Stimulated activated CD4-positive, alpha-beta T cell treated with anti-CD3 and anti-CD28 coated beads, Interleukin-2, amount 100 ng/mL, for 48 hours (primary cell): ENCODE measurements at regions not wholly inside any gene's neighbourhood (a gene's known extent, or its start where the extent isn't known, plus 50 kb on each side); places are given as distances from the start of the nearest gene placed in this dataset.

Source experiments
- DNase-seq, 2 donors: peaks; one replicate each; pipeline ENCODE4 v3.0.0-alpha.2; 2020

DNA sequence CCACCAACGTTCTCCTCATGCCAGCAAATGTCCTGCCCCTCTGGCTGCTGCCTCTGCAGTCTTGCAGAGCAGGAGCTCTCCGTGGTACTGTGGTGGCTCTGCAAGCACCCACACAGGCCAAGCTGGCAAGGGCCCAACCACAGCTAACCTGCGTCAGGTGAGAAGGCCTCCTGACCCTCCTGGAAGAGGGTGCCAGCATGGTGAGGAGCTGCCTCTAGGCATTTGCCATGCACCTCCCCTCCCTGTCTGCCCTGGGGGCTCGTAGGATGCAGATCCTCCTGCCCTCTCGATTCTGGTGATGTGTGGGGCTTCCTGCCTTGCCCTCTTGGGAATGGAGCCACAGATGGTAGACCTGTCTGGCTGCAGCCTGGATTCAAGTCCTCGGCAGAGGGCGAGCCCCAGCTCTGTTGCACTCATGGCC is 1408.8 kb downstream of the TBC1D22A start:
- DNase-seq: no peak

GRCh38 chr22:48169227-48169626 is 1406.8 kb downstream of the TBC1D22A start:
- DNase-seq: no peak

DNA sequence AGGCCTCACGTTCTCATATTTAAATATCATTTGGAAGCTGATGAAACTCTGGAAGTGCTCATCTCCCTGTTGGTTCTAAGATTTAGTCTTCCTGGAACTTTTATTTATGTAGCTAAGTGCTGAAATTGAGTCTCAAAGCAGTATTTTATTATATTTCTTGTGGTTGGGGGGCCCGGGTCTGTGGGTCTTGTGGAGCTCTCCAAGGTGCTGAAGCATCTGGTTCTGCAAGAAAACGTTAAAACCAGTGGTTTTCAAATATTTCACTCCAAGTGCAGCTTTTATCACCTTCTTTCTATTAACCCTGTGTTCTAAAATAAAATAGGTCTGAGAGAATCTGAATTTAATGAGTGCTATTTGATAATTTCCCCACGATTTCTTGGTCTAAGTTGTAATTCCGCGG is 1404.8 kb downstream of the TBC1D22A start:
- no peak for DNase-seq

- no peak for DNase-seq
These were observed 1398.8 kb downstream of the TBC1D22A start for GRCh38 chr22:48161298-48161697.

DNA sequence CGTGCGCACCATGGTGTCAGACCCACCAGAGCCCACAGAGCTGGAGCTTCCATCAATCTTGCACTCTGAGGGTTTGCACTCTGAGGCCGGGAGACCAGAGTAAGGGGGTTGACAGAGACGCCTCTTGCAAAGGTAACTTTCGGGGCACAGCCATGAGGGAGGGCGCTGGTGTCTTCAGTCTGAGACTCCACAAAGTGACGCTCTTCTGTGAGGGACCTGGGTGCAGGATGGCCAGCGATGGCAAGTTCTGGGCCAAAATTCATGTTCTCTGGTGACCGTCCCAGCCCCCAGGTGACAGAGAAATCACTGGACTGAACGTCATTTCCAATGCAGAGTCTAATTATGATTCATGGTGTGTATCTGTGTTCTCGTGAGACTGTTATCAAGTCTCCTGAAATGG is 1395.2 kb downstream of the TBC1D22A start:
- DNase-seq: no peak

- no peak for DNase-seq
These were observed 1394.3 kb downstream of the TBC1D22A start for GRCh38 chr22:48156603-48157355.

DNA sequence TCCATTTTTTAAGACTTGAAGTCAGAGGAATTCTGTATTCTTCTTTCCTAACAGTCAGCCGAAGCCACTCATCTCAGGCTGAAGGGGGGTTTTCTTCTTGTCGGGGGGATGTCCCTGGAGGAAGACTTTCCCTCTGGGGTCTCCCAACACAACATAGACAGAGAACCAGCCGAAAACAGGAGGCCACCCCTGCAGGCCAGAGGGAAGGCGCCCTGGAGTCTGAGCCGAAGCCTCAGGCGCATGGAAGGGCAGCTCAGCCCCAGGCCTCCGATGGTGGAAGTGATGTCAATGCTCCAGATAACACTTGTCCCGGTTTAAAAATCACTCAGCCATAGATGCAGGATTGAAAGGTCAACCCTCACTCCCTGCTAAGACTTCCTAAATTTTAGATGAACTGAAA is 1393.0 kb downstream of the TBC1D22A start:
- DNase-seq: no peak

- DNase-seq: no peak
These were observed 1392.4 kb downstream of the TBC1D22A start for GRCh38 chr22:48154943-48155240.

GRCh38 chr22:48154169-48154942 is 1391.9 kb downstream of the TBC1D22A start:
- no peak for DNase-seq

GRCh38 chr22:48153726-48154125 is 1391.3 kb downstream of the TBC1D22A start:
- DNase-seq: no peak

- DNase-seq: no peak
These were observed 1390.5 kb downstream of the TBC1D22A start for GRCh38 chr22:48152916-48153315.

- no peak for DNase-seq
These were observed 1389.8 kb downstream of the TBC1D22A start for GRCh38 chr22:48152164-48152775.

- DNase-seq: no peak
These were observed 1389.2 kb downstream of the TBC1D22A start for GRCh38 chr22:48151641-48152040.

GRCh38 chr22:48147831-48148230 is 1385.4 kb downstream of the TBC1D22A start:
- DNase-seq: no peak

DNA sequence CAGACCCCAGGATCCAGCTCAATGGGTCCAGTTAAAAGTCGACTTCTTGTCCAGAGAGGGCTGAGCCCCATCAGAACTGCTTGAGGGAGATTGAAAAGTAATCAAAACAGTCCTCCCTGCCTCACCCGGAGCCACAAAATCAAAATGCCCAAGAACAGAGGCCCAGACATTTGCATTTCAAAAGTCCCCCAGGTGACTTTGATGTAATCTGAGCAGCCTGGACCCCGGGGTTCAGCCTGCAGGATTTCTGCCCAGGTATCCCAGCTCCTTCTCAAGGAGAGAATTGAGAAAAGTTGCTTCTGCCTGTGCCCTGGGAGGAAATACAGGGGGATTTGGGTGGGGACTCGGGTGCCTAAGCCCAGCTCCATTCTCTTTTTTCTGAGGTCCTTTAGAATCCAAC is 1385.0 kb downstream of the TBC1D22A start:
- no peak for DNase-seq

DNA sequence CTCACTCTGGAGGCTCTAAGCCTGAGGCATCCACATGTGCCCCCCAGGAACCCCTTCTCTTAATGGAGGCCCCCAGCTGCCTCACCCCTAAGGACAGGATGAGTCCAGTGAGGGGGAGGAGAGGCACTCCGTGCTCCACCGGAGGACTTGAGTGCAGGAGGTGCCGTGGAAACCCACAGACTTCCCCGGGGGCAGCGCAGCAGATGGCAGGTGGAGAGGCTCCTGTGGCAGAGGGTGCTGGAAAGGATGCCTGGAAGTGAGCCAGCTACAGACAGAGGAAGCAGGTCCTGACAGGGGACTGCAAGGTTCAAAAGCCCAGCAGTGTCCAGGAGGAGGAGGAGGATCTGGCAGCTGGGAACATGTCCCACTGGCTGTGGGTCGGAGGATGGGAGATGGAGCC is 1384.0 kb downstream of the TBC1D22A start:
- DNase-seq: no peak

GRCh38 chr22:48145738-48146137 is 1383.3 kb downstream of the TBC1D22A start:
- no peak for DNase-seq

DNA sequence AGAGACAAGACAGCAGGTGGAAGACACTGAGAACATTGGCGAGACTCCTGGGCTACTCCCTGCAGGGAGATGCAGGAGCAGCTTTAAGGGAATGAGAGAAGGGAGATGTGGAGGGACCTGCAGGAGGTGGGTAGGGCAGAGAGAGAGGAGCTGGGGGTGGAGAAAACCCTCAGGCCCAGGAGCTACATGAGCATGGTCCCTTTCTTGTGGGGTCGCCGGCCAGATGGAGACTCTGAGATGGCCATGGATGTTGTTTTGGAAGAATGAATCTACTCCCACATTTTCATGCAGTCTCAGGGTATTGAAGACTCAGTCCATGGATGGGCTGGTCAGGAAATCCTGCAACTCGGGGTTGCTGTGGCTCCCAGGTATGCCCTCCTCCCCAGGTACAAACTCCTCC is 1381.9 kb downstream of the TBC1D22A start:
- DNase-seq: no peak

GRCh38 chr22:48143856-48144255 is 1381.4 kb downstream of the TBC1D22A start:
- DNase-seq: no peak

DNA sequence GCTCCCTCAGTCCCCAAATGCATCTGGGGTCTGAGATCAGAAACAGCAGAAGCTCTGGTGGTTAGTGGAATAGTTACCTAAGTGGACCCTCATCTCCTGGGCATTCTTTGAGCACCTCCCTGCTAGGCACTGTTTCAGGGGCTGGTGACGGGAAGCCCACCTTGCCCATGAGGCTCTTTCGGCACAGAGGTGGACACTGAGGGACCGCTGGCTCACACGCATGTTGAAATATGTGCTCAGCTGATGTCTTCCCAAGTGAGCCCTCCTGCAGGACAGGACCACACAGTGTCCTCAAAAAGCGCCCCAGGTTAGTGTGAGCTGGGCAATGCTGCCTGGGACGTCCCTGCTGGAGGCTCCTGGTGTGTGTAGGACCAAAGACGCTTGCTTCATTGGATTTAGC is 1379.9 kb downstream of the TBC1D22A start:
- no peak for DNase-seq

DNA sequence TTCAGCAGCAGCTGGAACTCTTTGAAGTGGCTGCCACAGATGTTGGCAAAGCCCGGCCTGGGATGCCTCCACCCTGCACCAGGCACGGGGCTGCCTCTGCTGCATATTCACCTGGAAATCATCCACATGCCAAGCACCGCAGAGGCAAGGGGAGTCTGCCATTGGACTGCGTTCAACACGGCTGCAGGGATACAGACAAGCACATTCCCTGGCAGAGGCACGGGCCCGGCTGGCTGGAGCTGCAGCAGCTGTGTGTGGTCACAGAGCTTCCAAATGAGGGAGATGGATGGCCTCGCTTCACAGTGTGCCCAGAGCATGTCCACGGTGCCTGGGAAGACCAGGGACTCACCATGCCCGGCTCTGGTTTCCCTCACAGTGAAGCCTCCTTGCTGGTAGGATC is 1378.9 kb downstream of the TBC1D22A start:
- DNase-seq: no peak

- DNase-seq: no peak
These were observed 1377.9 kb downstream of the TBC1D22A start for GRCh38 chr22:48140261-48140813.

GRCh38 chr22:48139776-48140175 is 1377.3 kb downstream of the TBC1D22A start:
- no peak for DNase-seq

DNA sequence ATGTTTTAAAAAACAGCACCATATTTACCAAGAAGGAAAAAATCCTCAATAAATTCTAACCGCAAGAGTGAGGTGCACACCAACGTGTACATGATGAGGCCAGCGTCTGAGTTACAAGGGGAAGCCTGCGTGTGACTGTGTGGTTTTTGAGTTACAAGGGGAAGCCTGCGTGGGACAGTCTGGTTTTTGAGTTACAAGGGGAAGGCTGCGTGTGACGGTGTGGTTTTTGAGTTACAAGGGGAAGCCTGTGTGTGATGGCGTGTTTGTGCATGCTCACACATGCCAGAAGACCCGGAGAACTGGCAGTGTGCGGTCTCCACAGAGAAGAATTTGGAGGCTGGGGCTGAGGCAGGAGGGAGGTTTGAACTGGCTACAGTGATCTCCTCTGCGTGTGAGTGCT is 1376.4 kb downstream of the TBC1D22A start:
- no peak for DNase-seq
